ENCODE measurements at regions not wholly inside any gene's neighbourhood (a gene's known extent, or its start where the extent isn't known, plus 50 kb on each side); places are given as distances from the start of the nearest gene placed in this dataset.
A peak's percentile ranks its signal among the peaks of the same experiment; 100 is the strongest.

DNA sequence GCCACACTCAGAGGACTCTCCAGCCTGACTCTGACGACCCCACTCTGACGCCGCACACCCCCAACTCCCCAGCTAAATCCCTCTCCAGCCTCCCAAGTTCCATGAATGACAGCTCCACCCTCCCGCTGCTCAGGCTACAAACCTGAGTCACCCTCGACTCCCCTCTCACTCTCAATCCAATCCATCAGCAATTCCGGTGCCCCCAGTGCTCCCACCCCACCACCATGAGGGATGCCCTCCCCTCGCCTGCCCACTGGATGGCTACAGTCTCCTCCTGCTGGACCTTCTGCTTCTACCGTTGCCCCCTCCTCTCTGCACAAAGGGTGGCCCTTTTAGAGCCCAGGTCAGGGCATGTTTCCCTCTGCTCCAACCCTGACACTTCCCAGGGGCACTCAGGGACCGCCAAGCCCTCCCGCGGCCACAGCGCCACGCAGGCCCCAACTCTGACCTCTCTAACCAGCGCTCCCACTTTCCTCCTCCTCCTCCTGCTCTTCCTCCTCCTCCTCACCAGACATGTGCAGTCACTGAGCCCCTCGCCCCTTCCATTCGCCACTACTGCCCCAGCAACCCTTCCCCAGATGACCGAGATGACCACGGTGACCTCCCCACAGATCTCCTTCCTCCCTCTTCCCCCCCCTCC, 69.5 kb upstream of the NUP50 start:
- no peak for DNase-seq (ENCODE audit: low read depth in 4 of 4, low spot score in 3 of 4)

DNA sequence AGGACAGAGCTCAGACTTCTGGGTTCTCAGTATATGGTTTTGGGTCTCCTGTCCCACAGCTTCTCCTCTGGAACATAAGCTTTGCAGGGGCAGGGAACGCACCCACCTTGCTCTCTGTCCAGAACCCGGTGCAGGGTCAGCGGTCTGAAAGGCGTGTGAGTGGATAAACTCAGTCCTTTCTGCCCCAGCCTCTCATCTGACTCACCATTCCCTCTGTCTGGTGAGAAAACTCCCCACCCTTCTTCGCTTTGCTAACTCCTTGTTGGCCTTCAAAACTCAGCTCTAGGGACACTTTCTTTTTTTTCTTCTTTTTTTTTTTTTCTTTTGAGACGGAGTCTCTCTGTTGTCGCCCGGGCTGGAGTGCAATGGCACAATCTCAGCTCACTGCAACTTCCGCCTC, 68.9 kb upstream of the NUP50 start:
- DNase-seq (ENCODE audit: low read depth in 4 of 4, low spot score in 3 of 4), result no peak

GRCh38 chr22:45096256-45096907, 67.3 kb upstream of the NUP50 start:
- peak; percentile 31 to 63 (median 57) for DNase-seq (ENCODE audit: low read depth in 4 of 4, low spot score in 3 of 4)

GRCh38 chr22:45097061-45097460, 66.7 kb upstream of the NUP50 start:
- no peak for DNase-seq (ENCODE audit: low read depth in 4 of 4, low spot score in 3 of 4)

DNA sequence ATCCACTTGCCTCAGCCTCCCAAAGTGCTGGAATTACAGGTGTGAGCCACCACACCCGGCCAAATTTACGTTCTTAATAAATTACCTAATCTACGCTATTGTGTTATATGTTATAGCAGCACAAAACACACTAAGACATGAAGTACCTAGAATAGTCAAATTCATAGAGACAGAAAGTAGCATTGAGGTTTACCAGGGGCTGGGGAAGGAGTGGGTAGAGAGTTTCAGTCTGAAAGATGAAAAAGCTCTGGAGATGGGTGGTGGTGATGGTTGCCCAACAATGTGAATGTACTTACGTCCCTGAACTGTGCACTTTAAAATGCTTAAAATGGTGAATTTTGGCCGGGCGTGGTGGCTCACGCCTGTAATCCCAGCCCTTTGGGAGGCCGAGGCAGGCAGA, 65.7 kb upstream of the NUP50 start:
- DNase-seq (ENCODE audit: low read depth in 4 of 4, low spot score in 3 of 4), result no peak

DNA sequence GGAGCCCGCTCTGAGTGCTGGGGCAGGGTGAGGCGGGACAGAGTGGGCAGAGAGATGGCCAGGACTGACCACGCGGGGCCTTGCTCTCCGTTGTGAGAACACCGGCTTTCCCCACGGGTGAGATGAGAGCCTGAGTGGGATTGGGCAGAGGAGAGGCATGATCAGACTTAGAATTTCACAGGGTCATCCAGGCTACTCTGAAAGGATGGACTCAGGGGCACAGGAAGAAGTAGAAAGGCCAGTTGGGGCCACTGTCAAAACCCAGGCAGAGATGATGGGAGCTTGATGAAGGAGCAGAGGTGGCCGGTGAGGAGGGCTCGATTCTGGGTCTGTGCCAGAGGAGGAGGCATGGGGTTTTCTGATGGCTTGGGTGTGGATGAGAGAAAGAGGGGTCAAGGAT, 63.8 kb upstream of the NUP50 start:
- no peak for DNase-seq (ENCODE audit: low read depth in 4 of 4, low spot score in 3 of 4)

GRCh38 chr22:45101515-45102227, 62.1 kb upstream of the NUP50 start:
- DNase-seq (ENCODE audit: low read depth in 4 of 4, low spot score in 3 of 4), result peak in 1 of 4 donors; percentile 12

DNA sequence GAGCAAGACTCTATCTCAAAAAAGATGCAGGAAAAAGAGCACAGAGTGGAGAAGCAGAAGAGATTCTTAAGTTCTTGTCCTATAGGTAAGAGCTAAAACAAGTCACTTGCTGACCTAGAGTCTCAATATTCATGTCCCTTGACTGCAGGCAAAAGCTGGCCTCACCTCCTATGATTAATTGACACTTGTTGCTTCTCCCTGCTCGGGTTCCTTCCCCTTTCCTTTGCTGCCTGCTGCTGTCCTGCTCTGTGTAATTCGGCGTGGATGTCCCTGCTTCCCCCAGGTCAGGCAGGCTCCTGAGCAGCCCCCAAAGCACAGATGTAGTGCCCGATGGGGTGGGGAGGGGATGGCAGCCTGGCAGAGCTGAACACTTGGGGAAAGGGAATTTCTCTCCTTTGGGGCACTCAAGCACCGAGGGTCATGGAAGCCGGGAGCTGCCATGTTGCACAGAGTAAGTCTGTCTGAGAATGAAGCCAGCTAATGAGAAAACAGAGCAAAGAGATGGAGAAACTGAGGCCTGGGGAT, 60.8 kb upstream of the NUP50 start:
- no peak for DNase-seq (ENCODE audit: low read depth in 4 of 4, low spot score in 3 of 4)

DNA sequence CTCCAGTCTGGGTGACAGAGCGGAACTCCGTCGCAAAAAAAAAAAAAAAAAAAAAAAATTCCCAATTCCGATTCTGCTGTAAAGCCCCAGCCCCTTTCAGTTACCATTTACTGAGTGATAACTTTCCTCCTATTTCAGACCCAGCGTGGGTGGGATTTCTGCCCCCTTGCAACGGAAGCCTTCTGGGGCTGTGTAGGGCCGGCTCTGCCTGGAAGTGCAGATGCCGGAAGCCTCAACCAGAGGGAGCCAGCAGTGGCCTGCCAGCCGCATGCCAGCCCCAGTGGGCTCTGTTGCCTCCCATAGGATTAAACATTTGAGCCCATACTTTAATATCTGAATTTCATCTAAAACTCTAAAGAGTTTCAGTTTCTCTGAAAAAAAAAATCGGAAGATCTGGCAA, 60.0 kb upstream of the NUP50 start:
- DNase-seq (ENCODE audit: low read depth in 4 of 4, low spot score in 3 of 4), result no peak

GRCh38 chr22:45104313-45104712, 59.4 kb upstream of the NUP50 start:
- no peak for DNase-seq (ENCODE audit: low read depth in 4 of 4, low spot score in 3 of 4)

DNA sequence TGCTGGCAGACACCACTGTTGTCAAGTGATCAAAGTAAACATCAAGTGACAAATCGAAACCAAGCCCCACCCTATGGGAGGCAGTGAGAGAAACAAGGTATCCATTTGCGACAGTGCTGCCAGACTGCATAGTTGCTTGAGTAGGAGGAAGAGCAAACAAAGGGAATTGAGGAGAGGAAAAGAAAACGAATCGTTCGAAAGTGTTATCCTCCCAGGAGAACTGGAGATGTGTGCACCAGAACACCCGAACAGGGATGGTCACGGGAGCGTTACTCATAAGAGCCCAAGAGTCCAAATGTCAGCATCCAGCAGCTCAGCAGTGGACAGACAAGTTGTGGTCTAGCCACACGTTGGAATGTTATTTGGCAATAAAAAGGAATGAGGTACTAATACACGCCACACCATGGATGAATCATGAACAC, 58.4 kb upstream of the NUP50 start:
- DNase-seq (ENCODE audit: low read depth in 4 of 4, low spot score in 3 of 4), result no peak

DNA sequence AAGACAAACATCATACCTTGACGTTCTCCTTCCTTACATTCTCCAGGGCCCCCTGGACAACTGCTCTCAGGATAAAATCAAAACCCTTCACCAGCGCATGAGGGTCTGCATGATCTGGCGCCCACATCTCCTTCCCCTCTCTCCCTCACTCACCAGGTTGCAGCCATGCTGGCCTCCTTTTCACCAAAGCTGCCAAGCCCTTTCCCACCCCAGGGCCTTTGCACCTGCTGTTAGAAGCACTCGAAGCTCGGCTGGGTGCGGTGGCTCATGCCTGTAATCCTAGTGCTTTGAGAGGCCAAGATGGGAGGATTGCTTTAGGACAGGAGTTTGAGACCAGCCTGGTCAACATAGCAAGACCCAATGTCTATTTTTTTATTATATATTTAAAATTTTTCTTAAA, 56.1 kb upstream of the NUP50 start:
- no peak for DNase-seq (ENCODE audit: low read depth in 4 of 4, low spot score in 3 of 4)

- no peak for DNase-seq (ENCODE audit: low read depth in 4 of 4, low spot score in 3 of 4)
Observed at GRCh38 chr22:45112136-45112879, 51.4 kb upstream of the NUP50 start.
